IMR-90 (cell line): ENCODE measurements at regions not wholly inside any gene's neighbourhood (a gene's known extent, or its start where the extent isn't known, plus 50 kb on each side); places are given as distances from the start of the nearest gene placed in this dataset.

Source experiments
- ATAC-seq: fragments of 200-7000 bp; cut with Tn5 transposase; 2 replicates; pipeline ENCODE4 v1.9.1; 2020; ENCODE audit warnings: low read depth, mild to moderate bottlenecking, moderate library complexity
- BruUV-seq: library from RNA; stranded (reverse); fragments of 400-500 nt; replicated peaks from 2 replicates; lab custom pipeline; 2021; lab: Mats Ljungman, UMichigan
- CTCF ChIA-PET: fragments of 300-600 bp; formaldehyde crosslinking; extraction: SDS; loops from one replicate; lab custom pipeline; 2021; ENCODE audit warnings: antibody characterized with exemption; lab: Yijun Ruan, JAX
- POLR2A ChIA-PET: fragments of 300-600 bp; sonication (Branson Sonifier 250); formaldehyde crosslinking; loops from one replicate; lab custom pipeline; 2022; ENCODE audit warnings: antibody characterized with exemption; ENCODE audit not compliant: unreplicated experiment; lab: Charles Lee
- DNase-seq: peaks from one replicate; pipeline ENCODE4 v3.0.0; 2013
- H2AFZ ChIP-seq: replicated peaks from 2 replicates; pipeline ENCODE3; 2013; ENCODE audit warnings: low read length, mild to moderate bottlenecking; ENCODE audit not compliant: poor library complexity
- H2AK5ac ChIP-seq: 2 replicates; pipeline ENCODE4 v1.6.1; 2013; ENCODE audit warnings: low read depth, low read length, inconsistent platforms
- H2AK9ac ChIP-seq: replicated peaks from 2 replicates; pipeline ENCODE3; 2013; ENCODE audit warnings: mild to moderate bottlenecking, low read depth, low read length, moderate library complexity; ENCODE audit not compliant: poor library complexity
- H2BK120ac ChIP-seq: 2 replicates; pipeline ENCODE4 v1.6.1; 2013; ENCODE audit warnings: low read depth, low read length, inconsistent platforms
- H2BK15ac ChIP-seq: 3 replicates; pipeline ENCODE4 v1.6.1; 2013; ENCODE audit warnings: low read depth, low read length, inconsistent platforms
- H2BK20ac ChIP-seq: 2 replicates; pipeline ENCODE4 v1.6.1; 2013; ENCODE audit warnings: low read depth, mild to moderate bottlenecking, inconsistent platforms, low read length, moderate library complexity
- H2BK5ac ChIP-seq: 2 replicates; pipeline ENCODE4 v1.6.1; 2013; ENCODE audit warnings: mild to moderate bottlenecking, low read depth, low read length, inconsistent platforms; ENCODE audit not compliant: poor library complexity, severe bottlenecking
- H3K14ac ChIP-seq: replicated peaks from 2 replicates; pipeline ENCODE4 v1.6.1; 2013; ENCODE audit warnings: low read depth, low read length, inconsistent platforms
- H3K18ac ChIP-seq: 2 replicates; pipeline ENCODE4 v1.6.1; 2013; ENCODE audit warnings: low read depth, low read length, control low read depth
- H3K23ac ChIP-seq: 2 replicates; pipeline ENCODE4 v1.6.1; 2013; ENCODE audit warnings: low read depth, low read length, inconsistent platforms
- H3K27ac ChIP-seq: 2 replicates; pipeline ENCODE4 v1.5.1; 2013; ENCODE audit warnings: mild to moderate bottlenecking, control low read depth, low read length; ENCODE audit not compliant: insufficient read depth
- H3K27me3 ChIP-seq: 2 replicates; pipeline ENCODE4 v1.6.1; 2013; ENCODE audit warnings: low read length; ENCODE audit not compliant: control insufficient read depth, insufficient read depth
- H3K36me3 ChIP-seq: 2 replicates; pipeline ENCODE4 v1.6.1; 2013; ENCODE audit warnings: low read length, mixed read lengths; ENCODE audit not compliant: control insufficient read depth, insufficient read depth
- H3K4ac ChIP-seq: 2 replicates; pipeline ENCODE4 v1.6.1; 2013; ENCODE audit warnings: low read depth, low read length, inconsistent platforms
- H3K4me1 ChIP-seq: 2 replicates; pipeline ENCODE4 v1.6.1; 2013; ENCODE audit warnings: low read length, mixed read lengths; ENCODE audit not compliant: control insufficient read depth, insufficient read depth
- H3K4me2 ChIP-seq: 2 replicates; pipeline ENCODE4 v1.6.1; 2013; ENCODE audit warnings: low read depth, mild to moderate bottlenecking, control low read depth, low read length, moderate library complexity
- H3K4me3 ChIP-seq: 2 replicates; pipeline ENCODE4 v1.5.1; 2013; ENCODE audit warnings: low read depth, mild to moderate bottlenecking, control low read depth, low read length, moderate library complexity; ENCODE audit not compliant: insufficient read depth
- H3K56ac ChIP-seq: 2 replicates; pipeline ENCODE4 v1.6.1; 2013; ENCODE audit warnings: low read length, inconsistent platforms; ENCODE audit not compliant: insufficient read depth; ENCODE audit errors: extremely low read depth
- H3K79me1 ChIP-seq, 2 experiments: 2 replicates each; pipeline ENCODE4 v1.6.1; 2013; ENCODE audit warnings: low read length in 2 of 2, inconsistent platforms in 1 of 2, low read depth in 1 of 2
- H3K9ac ChIP-seq: 2 replicates; pipeline ENCODE4 v1.6.1; 2013; ENCODE audit warnings: low read depth, low read length, control low read depth
- H3K9me1 ChIP-seq: 2 replicates; pipeline ENCODE4 v1.6.1; 2013; ENCODE audit warnings: low read length, inconsistent platforms; ENCODE audit not compliant: insufficient read depth
- H3K9me3 ChIP-seq: 2 replicates; pipeline ENCODE4 v1.6.1; 2013; ENCODE audit warnings: low read length; ENCODE audit not compliant: control insufficient read depth, insufficient read depth
- H4K20me1 ChIP-seq: 2 replicates; pipeline ENCODE4 v1.6.1; 2013; ENCODE audit warnings: low read length, inconsistent platforms; ENCODE audit not compliant: insufficient read depth
- H4K5ac ChIP-seq: 2 replicates; pipeline ENCODE4 v1.6.1; 2013; ENCODE audit warnings: mild to moderate bottlenecking, low read depth, low read length, control low read depth
- H4K8ac ChIP-seq, 2 experiments: 2 replicates each; pipeline ENCODE4 v1.6.1; 2013; ENCODE audit warnings: low read depth in 2 of 2, low read length in 2 of 2, control low read depth in 1 of 2, inconsistent platforms in 1 of 2
- H4K91ac ChIP-seq: 2 replicates; pipeline ENCODE4 v1.6.1; 2013; ENCODE audit warnings: low read depth, low read length, inconsistent platforms; ENCODE audit not compliant: insufficient read depth
- BHLHE40 ChIP-seq: fragments of 150-350 bp; IDR thresholded peaks from 2 replicates; pipeline ENCODE4 v1.6.1; 2016; ENCODE audit warnings: mild to moderate bottlenecking, low read depth, low read length
- CEBPB ChIP-seq: IDR thresholded peaks from 2 replicates; pipeline ENCODE4 v1.6.1; 2012; ENCODE audit warnings: low read depth, low read length, improper control_type of control experiment
- CHD1 ChIP-seq: IDR thresholded peaks from 2 replicates; pipeline ENCODE4 v1.6.1; 2012; ENCODE audit warnings: low read depth, low read length, improper control_type of control experiment
- MAFK ChIP-seq: IDR thresholded peaks from 2 replicates; pipeline ENCODE4 v1.6.1; 2012; ENCODE audit warnings: low read depth, low read length, improper control_type of control experiment
- MAZ ChIP-seq: IDR thresholded peaks from 2 replicates; pipeline ENCODE4 v1.6.1; 2012; ENCODE audit warnings: low read depth, mild to moderate bottlenecking, low read length, improper control_type of control experiment, moderate library complexity, borderline replicate concordance
- MXI1 ChIP-seq: IDR thresholded peaks from 2 replicates; pipeline ENCODE4 v1.6.1; 2012; ENCODE audit warnings: low read depth, mild to moderate bottlenecking, low read length, moderate library complexity, borderline replicate concordance
- NFE2L2 ChIP-seq: fragments of 150-350 bp; IDR thresholded peaks from 2 replicates; pipeline ENCODE4 v1.6.1; 2016; ENCODE audit warnings: low read depth, mild to moderate bottlenecking, low read length
- POLR2A ChIP-seq: IDR thresholded peaks from 2 replicates; pipeline ENCODE4 v1.6.1; 2012; ENCODE audit warnings: mild to moderate bottlenecking, low read depth, low read length
- RCOR1 ChIP-seq: IDR thresholded peaks from 2 replicates; pipeline ENCODE4 v1.6.1; 2012; ENCODE audit warnings: mild to moderate bottlenecking, low read length, improper control_type of control experiment; ENCODE audit not compliant: insufficient replicate concordance
- RFX5 ChIP-seq: IDR thresholded peaks from 2 replicates; pipeline ENCODE4 v1.8.0; 2012; ENCODE audit warnings: low read depth, mild to moderate bottlenecking, low read length, moderate library complexity
- SMC3 ChIP-seq: fragments of 150-350 bp; IDR thresholded peaks from 2 replicates; pipeline ENCODE4 v1.6.1; 2016; ENCODE audit warnings: low read depth, mild to moderate bottlenecking, antibody characterized with exemption, low read length, moderate library complexity
- WGBS, 2 experiments: methylation state at CpG; one replicate each; pipeline versions ENCODE4 v1.1.5 to v1.1.7; 2013; ENCODE audit warnings: missing lambda C conversion rate in 2 of 2; ENCODE audit not compliant: insufficient read length in 1 of 2; ENCODE audit errors: extremely low coverage in 2 of 2; 5-methylcytosine and 5-hydroxymethylcytosine counted together
- dilution Hi-C: fragments of 300-500 bp; cut with HindIII; formaldehyde crosslinking; loops from one replicate; pipeline ENCODE4 v1.14.3; 2018; ENCODE audit warnings: low sequenced_read_pairs; ENCODE audit not compliant: unreplicated experiment
- in situ Hi-C: fragments of 300-500 bp; cut with MboI; formaldehyde crosslinking; loops from 3 replicates; pipeline ENCODE4 v1.14.3; 2019; ENCODE audit warnings: low sequenced_read_pairs, inconsistent platforms, mixed read lengths
- intact Hi-C: fragments of 100-400 bp; cut with micrococcal nuclease; formaldehyde crosslinking; loops from 2 replicates; pipeline ENCODE4 v1.10.0; 2022
- TF ChIP-seq, protein P1 (sequence below): fragments of 150-350 bp; IDR thresholded peaks from 2 replicates; pipeline ENCODE4 v1.6.1; 2017; ENCODE audit warnings: mild to moderate bottlenecking, antibody characterized with exemption, low read length, low read depth
- TF ChIP-seq, protein P2 (sequence below): fragments of 150-350 bp; IDR thresholded peaks from 2 replicates; pipeline ENCODE4 v1.6.1; 2016; ENCODE audit warnings: low read depth, mild to moderate bottlenecking, low read length, moderate library complexity, borderline replicate concordance
- TF ChIP-seq, protein P3 (sequence below): conservative IDR thresholded peaks from 2 replicates; pipeline ENCODE4 v1.5.1; 2012; ENCODE audit warnings: mild to moderate bottlenecking, low read depth, low read length, improper control_type of control experiment

DNA sequence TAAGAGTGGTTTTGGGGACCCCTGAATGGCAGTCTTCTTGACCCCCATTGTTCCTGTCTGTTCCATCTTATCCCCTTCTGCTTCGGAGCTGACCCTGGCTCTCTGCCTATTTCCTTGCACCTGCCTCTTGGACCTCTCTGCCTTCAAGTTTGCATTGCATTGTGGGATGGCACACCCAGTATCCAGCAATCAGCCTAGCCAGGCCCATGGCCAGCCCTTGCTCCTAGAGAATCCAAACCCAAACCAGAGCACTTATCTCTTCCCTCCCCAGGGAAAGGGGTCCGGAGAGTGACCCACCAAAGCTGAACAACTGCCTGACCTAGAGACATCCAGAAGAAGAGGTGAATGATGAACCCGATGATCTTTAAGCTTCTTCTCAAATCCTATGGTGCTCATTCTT lies 607.3 kb upstream of the CADM1 start:
- Histone ChIP-seq H3K9me1 (no peaks in the 10 kb centered on the region), H3K4me2 (no peak overlapping the region), H2BK120ac (no peak overlapping the region), H3K14ac (no peak overlapping the region), H3K18ac (no peak overlapping the region), H3K4ac (no peak overlapping the region), H2AK9ac (no peak overlapping the region), H3K36me3 (no peaks in the 10 kb centered on the region), H3K4me1 (no peaks in the 10 kb centered on the region), H4K91ac (no peak overlapping the region), H3K27ac (no peak overlapping the region), H4K20me1 (no peaks in the 10 kb centered on the region), H3K4me3 (no peak overlapping the region), H3K23ac (no peak overlapping the region), H2BK15ac (no peak overlapping the region), H2BK5ac (no peak overlapping the region), H2AK5ac (no peak overlapping the region), H2BK20ac (no peak overlapping the region), H4K5ac (no peak overlapping the region), H3K9me3 (peaks cover 2% of the 10 kb centered on the region; the same call in 1 of the 2 replicates), H4K8ac (no peak overlapping the region), H3K56ac (no peak overlapping the region), H3K79me1 (no peaks in the 10 kb centered on the region), H3K9ac (no peak overlapping the region), H3K27me3 (no peaks in the 10 kb centered on the region), H2AFZ (no peak overlapping the region)
- dilution Hi-C loops (no loop called here), intact Hi-C loops (no loop called here), in situ Hi-C loops (no loop called here)
- TF ChIP-seq MAZ (no peak), MXI1 (no peak), POLR2A (no peak), SMC3 (no peak), CHD1 (no peak), NFE2L2 (no peak), CEBPB (no peak), RFX5 (no peak), RCOR1 (no peak), BHLHE40 (no peak), MAFK (no peak)
- TF ChIP-seq, protein P1, sequence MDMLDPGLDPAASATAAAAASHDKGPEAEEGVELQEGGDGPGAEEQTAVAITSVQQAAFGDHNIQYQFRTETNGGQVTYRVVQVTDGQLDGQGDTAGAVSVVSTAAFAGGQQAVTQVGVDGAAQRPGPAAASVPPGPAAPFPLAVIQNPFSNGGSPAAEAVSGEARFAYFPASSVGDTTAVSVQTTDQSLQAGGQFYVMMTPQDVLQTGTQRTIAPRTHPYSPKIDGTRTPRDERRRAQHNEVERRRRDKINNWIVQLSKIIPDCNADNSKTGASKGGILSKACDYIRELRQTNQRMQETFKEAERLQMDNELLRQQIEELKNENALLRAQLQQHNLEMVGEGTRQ, result no peak
- TF ChIP-seq, protein P2, sequence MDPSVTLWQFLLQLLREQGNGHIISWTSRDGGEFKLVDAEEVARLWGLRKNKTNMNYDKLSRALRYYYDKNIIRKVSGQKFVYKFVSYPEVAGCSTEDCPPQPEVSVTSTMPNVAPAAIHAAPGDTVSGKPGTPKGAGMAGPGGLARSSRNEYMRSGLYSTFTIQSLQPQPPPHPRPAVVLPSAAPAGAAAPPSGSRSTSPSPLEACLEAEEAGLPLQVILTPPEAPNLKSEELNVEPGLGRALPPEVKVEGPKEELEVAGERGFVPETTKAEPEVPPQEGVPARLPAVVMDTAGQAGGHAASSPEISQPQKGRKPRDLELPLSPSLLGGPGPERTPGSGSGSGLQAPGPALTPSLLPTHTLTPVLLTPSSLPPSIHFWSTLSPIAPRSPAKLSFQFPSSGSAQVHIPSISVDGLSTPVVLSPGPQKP, result no peak
- TF ChIP-seq, protein P3, sequence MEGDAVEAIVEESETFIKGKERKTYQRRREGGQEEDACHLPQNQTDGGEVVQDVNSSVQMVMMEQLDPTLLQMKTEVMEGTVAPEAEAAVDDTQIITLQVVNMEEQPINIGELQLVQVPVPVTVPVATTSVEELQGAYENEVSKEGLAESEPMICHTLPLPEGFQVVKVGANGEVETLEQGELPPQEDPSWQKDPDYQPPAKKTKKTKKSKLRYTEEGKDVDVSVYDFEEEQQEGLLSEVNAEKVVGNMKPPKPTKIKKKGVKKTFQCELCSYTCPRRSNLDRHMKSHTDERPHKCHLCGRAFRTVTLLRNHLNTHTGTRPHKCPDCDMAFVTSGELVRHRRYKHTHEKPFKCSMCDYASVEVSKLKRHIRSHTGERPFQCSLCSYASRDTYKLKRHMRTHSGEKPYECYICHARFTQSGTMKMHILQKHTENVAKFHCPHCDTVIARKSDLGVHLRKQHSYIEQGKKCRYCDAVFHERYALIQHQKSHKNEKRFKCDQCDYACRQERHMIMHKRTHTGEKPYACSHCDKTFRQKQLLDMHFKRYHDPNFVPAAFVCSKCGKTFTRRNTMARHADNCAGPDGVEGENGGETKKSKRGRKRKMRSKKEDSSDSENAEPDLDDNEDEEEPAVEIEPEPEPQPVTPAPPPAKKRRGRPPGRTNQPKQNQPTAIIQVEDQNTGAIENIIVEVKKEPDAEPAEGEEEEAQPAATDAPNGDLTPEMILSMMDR, result no peak
- 83% methylated on average over 1 of the region's 3 CpGs; no CpG with 5 or more reads in 1 of the 2 experiments for WGBS, 2 experiments
- DNase-seq (no peak), ATAC-seq (no peak)
- ChIA-PET POLR2A (no interaction called here), CTCF (no interaction called here)
- no TSS peak for BruUV-seq
